ENCODE measurements at regions not wholly inside any gene's neighbourhood (a gene's known extent, or its start where the extent isn't known, plus 50 kb on each side); places are given as distances from the start of the nearest gene placed in this dataset.

DNA sequence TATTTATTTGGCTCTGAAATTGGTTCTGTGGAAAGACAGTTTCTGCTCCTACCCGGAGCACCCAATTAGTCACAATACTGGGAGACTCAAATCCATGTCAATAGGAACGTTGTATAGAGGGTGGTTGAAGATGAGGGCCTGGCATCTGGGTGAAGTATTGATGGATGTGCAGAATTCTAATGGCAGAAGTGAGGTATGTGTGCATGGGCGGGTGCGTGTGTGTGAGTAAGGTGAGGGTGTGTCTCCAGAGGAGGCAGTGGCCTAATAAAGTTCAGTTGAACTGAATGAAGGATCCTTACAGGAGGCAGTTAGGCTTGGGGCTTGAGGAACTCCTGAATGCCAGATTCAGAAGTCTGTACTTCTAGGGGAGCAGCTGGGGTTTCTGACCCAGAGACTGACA is 71.8 kb upstream of the B3GAT1 start:
- Histone ChIP-seq H3K27ac (ENCODE audit: low read length) (no peak overlapping the region), H3K4me1 (ENCODE audit: low read length) (no peaks in the 10 kb centered on the region), H3K79me2 (ENCODE audit: low read length) (no peaks in the 10 kb centered on the region), H3K9ac (ENCODE audit: low read length) (no peak overlapping the region), H3K36me3 (replicated peaks; ENCODE audit: low read depth, low read length) (no peaks in the 10 kb centered on the region), H3K27me3 (ENCODE audit: low read depth, low read length) (peaks cover 3% of the 10 kb centered on the region; the same call in 1 of the 2 replicates), H3K4me3 (ENCODE audit: low read length) (no peak overlapping the region), H4K20me1 (ENCODE audit: insufficient read depth, low read length) (no peaks in the 10 kb centered on the region), H3K9me3 (ENCODE audit: insufficient read depth, low read length) (no peaks in the 10 kb centered on the region), H2AFZ (ENCODE audit: low read depth, low read length) (no peak overlapping the region), H3K4me2 (ENCODE audit: low read length) (no peak overlapping the region)
- TF ChIP-seq, protein P1, sequence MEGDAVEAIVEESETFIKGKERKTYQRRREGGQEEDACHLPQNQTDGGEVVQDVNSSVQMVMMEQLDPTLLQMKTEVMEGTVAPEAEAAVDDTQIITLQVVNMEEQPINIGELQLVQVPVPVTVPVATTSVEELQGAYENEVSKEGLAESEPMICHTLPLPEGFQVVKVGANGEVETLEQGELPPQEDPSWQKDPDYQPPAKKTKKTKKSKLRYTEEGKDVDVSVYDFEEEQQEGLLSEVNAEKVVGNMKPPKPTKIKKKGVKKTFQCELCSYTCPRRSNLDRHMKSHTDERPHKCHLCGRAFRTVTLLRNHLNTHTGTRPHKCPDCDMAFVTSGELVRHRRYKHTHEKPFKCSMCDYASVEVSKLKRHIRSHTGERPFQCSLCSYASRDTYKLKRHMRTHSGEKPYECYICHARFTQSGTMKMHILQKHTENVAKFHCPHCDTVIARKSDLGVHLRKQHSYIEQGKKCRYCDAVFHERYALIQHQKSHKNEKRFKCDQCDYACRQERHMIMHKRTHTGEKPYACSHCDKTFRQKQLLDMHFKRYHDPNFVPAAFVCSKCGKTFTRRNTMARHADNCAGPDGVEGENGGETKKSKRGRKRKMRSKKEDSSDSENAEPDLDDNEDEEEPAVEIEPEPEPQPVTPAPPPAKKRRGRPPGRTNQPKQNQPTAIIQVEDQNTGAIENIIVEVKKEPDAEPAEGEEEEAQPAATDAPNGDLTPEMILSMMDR (IDR thresholded peaks at IDR 0.05; ENCODE audit: low read depth, low read length), result no peak
- TF ChIP-seq EZH2phosphoT487 (IDR thresholded peaks at IDR 0.05; ENCODE audit: low read depth), result no peak

DNA sequence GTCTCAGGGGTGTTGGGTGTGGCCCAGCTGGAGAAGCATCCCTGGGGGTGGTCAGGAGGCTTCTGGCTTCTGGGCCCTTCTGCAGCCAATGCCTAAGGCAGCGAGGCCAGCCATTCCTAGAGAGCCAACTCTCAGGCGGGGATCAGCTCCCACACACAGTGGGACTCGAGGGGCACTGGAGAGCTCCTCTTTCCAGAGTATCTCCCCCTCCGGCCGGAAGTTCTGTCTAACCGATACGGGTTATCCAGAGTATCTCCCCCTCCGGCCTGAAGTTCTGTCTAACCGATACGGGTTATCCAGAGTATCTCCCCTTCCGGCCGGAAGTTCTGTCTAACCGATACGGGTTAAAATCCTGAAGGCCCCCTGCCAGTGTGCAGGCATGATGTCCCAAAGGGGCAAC is 71.2 kb upstream of the B3GAT1 start:
- Histone ChIP-seq H2AFZ (ENCODE audit: low read depth, low read length) (no peak overlapping the region), H3K4me3 (ENCODE audit: low read length) (no peak overlapping the region), H3K79me2 (ENCODE audit: low read length) (no peaks in the 10 kb centered on the region), H3K36me3 (replicated peaks; ENCODE audit: low read depth, low read length) (no peaks in the 10 kb centered on the region), H3K9me3 (ENCODE audit: insufficient read depth, low read length) (no peaks in the 10 kb centered on the region), H3K9ac (ENCODE audit: low read length) (no peak overlapping the region), H3K4me1 (ENCODE audit: low read length) (no peaks in the 10 kb centered on the region), H4K20me1 (ENCODE audit: insufficient read depth, low read length) (no peaks in the 10 kb centered on the region), H3K4me2 (ENCODE audit: low read length) (no peak overlapping the region), H3K27me3 (ENCODE audit: low read depth, low read length) (peaks cover 3% of the 10 kb centered on the region; the same call in 1 of the 2 replicates), H3K27ac (ENCODE audit: low read length) (no peak overlapping the region)
- TF ChIP-seq, protein P1 (IDR thresholded peaks at IDR 0.05; ENCODE audit: low read depth, low read length), result no peak
- no peak for TF ChIP-seq EZH2phosphoT487 (IDR thresholded peaks at IDR 0.05; ENCODE audit: low read depth)

DNA sequence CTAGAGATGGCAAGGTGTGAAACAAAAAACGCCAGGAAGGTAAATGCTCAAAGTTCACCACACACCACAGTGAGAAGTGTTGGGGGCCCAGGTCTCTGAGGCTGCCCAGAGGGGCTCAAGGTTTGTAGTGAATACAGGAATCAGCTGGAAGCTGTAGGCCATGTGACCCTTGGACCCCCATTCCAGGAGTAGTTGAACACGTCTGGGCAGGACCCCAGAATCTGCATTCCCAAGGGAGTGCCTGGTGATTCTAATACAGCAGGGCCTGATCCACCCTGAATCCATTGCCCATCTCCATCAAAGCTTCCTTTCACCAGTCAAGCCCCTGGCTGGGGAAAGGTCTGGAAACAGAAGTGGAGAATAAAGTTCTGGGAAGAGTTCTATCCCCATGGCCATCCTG is 70.8 kb upstream of the B3GAT1 start:
- no peak overlapping the region for H3K9ac ChIP-seq (ENCODE audit: low read length)
- H3K79me2 ChIP-seq (ENCODE audit: low read length), result no peaks in the 10 kb centered on the region
- TF ChIP-seq, protein P1 (IDR thresholded peaks at IDR 0.05; ENCODE audit: low read depth, low read length), result no peak
- no peak for TF ChIP-seq EZH2phosphoT487 (IDR thresholded peaks at IDR 0.05; ENCODE audit: low read depth)
- no peaks in the 10 kb centered on the region for H3K36me3 ChIP-seq (replicated peaks; ENCODE audit: low read depth, low read length)
- no peak overlapping the region for H2AFZ ChIP-seq (ENCODE audit: low read depth, low read length)
- no peak overlapping the region for H3K4me2 ChIP-seq (ENCODE audit: low read length)
- peaks cover 3% of the 10 kb centered on the region; the same call in 1 of the 2 replicates for H3K27me3 ChIP-seq (ENCODE audit: low read depth, low read length)
- H3K4me3 ChIP-seq (ENCODE audit: low read length), result no peak overlapping the region
- H3K27ac ChIP-seq (ENCODE audit: low read length), result no peak overlapping the region
- no peaks in the 10 kb centered on the region for H3K4me1 ChIP-seq (ENCODE audit: low read length)
- H3K9me3 ChIP-seq (ENCODE audit: insufficient read depth, low read length), result no peaks in the 10 kb centered on the region
- no peaks in the 10 kb centered on the region for H4K20me1 ChIP-seq (ENCODE audit: insufficient read depth, low read length)

DNA sequence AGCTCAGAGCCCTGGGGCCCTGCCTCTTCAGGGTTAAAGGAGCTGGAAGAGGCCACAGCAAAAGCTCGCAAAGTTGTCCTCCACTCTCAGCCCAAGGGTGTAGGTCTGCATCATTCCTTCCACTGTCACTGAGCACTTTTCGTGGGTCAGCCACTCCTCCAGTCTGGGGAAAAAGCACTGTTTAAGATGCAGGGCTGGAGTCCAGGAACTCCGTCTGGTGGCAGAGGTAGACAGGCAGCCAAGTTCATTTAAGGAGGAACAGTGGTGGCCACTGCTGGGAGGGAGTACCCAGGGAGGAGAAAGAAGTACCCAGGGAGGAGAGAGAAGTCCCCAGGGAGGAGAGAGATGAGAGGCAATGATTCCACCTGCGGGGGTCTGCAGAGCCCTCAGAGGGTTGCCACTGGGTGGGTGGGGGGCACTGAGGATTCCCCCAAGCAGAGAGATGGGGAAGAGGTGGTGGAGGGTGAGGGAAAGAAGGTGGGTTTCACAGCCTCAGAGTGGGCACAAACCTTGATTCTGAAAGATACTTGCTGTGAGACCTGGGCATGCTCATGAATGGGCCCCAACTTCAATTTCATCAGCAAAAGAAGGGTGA is 70.0 kb upstream of the B3GAT1 start:
- Histone ChIP-seq H3K27me3 (ENCODE audit: low read depth, low read length) (peaks cover 3% of the 10 kb centered on the region; the same call in 1 of the 2 replicates), H4K20me1 (ENCODE audit: insufficient read depth, low read length) (no peaks in the 10 kb centered on the region), H3K27ac (ENCODE audit: low read length) (no peak overlapping the region), H3K36me3 (replicated peaks; ENCODE audit: low read depth, low read length) (no peaks in the 10 kb centered on the region), H3K9me3 (ENCODE audit: insufficient read depth, low read length) (no peaks in the 10 kb centered on the region), H2AFZ (ENCODE audit: low read depth, low read length) (no peak overlapping the region), H3K4me1 (ENCODE audit: low read length) (no peaks in the 10 kb centered on the region), H3K4me2 (ENCODE audit: low read length) (no peak overlapping the region), H3K4me3 (ENCODE audit: low read length) (no peak overlapping the region), H3K79me2 (ENCODE audit: low read length) (no peaks in the 10 kb centered on the region), H3K9ac (ENCODE audit: low read length) (no peak overlapping the region)
- TF ChIP-seq, protein P1 (IDR thresholded peaks at IDR 0.05; ENCODE audit: low read depth, low read length), result no peak
- TF ChIP-seq EZH2phosphoT487 (IDR thresholded peaks at IDR 0.05; ENCODE audit: low read depth), result no peak
